IMR-90 (cell line): ENCODE measurements at regions not wholly inside any gene's neighbourhood (a gene's known extent, or its start where the extent isn't known, plus 50 kb on each side); places are given as distances from the start of the nearest gene placed in this dataset.

Experiments used
- ATAC-seq: fragments of 200-7000 bp; cut with Tn5 transposase; 2 replicates; pipeline ENCODE4 v1.9.1; 2020; ENCODE audit warnings: low read depth, mild to moderate bottlenecking, moderate library complexity
- BruUV-seq: library from RNA; stranded (reverse); fragments of 400-500 nt; replicated peaks from 2 replicates; lab custom pipeline; 2021; lab: Mats Ljungman, UMichigan
- CTCF ChIA-PET: fragments of 300-600 bp; formaldehyde crosslinking; extraction: SDS; loops from one replicate; lab custom pipeline; 2021; ENCODE audit warnings: antibody characterized with exemption; lab: Yijun Ruan, JAX
- POLR2A ChIA-PET: fragments of 300-600 bp; sonication (Branson Sonifier 250); formaldehyde crosslinking; loops from one replicate; lab custom pipeline; 2022; ENCODE audit warnings: antibody characterized with exemption; ENCODE audit not compliant: unreplicated experiment; lab: Charles Lee
- DNase-seq: peaks from one replicate; pipeline ENCODE4 v3.0.0; 2013
- H2AFZ ChIP-seq: replicated peaks from 2 replicates; pipeline ENCODE3; 2013; ENCODE audit warnings: low read length, mild to moderate bottlenecking; ENCODE audit not compliant: poor library complexity
- H2AK5ac ChIP-seq: 2 replicates; pipeline ENCODE4 v1.6.1; 2013; ENCODE audit warnings: low read depth, low read length, inconsistent platforms
- H2AK9ac ChIP-seq: replicated peaks from 2 replicates; pipeline ENCODE3; 2013; ENCODE audit warnings: mild to moderate bottlenecking, low read depth, low read length, moderate library complexity; ENCODE audit not compliant: poor library complexity
- H2BK120ac ChIP-seq: 2 replicates; pipeline ENCODE4 v1.6.1; 2013; ENCODE audit warnings: low read depth, low read length, inconsistent platforms
- H2BK15ac ChIP-seq: 3 replicates; pipeline ENCODE4 v1.6.1; 2013; ENCODE audit warnings: low read depth, low read length, inconsistent platforms
- H2BK20ac ChIP-seq: 2 replicates; pipeline ENCODE4 v1.6.1; 2013; ENCODE audit warnings: low read depth, mild to moderate bottlenecking, inconsistent platforms, low read length, moderate library complexity
- H2BK5ac ChIP-seq: 2 replicates; pipeline ENCODE4 v1.6.1; 2013; ENCODE audit warnings: mild to moderate bottlenecking, low read depth, low read length, inconsistent platforms; ENCODE audit not compliant: poor library complexity, severe bottlenecking
- H3K14ac ChIP-seq: replicated peaks from 2 replicates; pipeline ENCODE4 v1.6.1; 2013; ENCODE audit warnings: low read depth, low read length, inconsistent platforms
- H3K18ac ChIP-seq: 2 replicates; pipeline ENCODE4 v1.6.1; 2013; ENCODE audit warnings: low read depth, low read length, control low read depth
- H3K23ac ChIP-seq: 2 replicates; pipeline ENCODE4 v1.6.1; 2013; ENCODE audit warnings: low read depth, low read length, inconsistent platforms
- H3K27ac ChIP-seq: 2 replicates; pipeline ENCODE4 v1.5.1; 2013; ENCODE audit warnings: mild to moderate bottlenecking, control low read depth, low read length; ENCODE audit not compliant: insufficient read depth
- H3K27me3 ChIP-seq: 2 replicates; pipeline ENCODE4 v1.6.1; 2013; ENCODE audit warnings: low read length; ENCODE audit not compliant: control insufficient read depth, insufficient read depth
- H3K36me3 ChIP-seq: 2 replicates; pipeline ENCODE4 v1.6.1; 2013; ENCODE audit warnings: low read length, mixed read lengths; ENCODE audit not compliant: control insufficient read depth, insufficient read depth
- H3K4ac ChIP-seq: 2 replicates; pipeline ENCODE4 v1.6.1; 2013; ENCODE audit warnings: low read depth, low read length, inconsistent platforms
- H3K4me1 ChIP-seq: 2 replicates; pipeline ENCODE4 v1.6.1; 2013; ENCODE audit warnings: low read length, mixed read lengths; ENCODE audit not compliant: control insufficient read depth, insufficient read depth
- H3K4me2 ChIP-seq: 2 replicates; pipeline ENCODE4 v1.6.1; 2013; ENCODE audit warnings: low read depth, mild to moderate bottlenecking, control low read depth, low read length, moderate library complexity
- H3K4me3 ChIP-seq: 2 replicates; pipeline ENCODE4 v1.5.1; 2013; ENCODE audit warnings: low read depth, mild to moderate bottlenecking, control low read depth, low read length, moderate library complexity; ENCODE audit not compliant: insufficient read depth
- H3K56ac ChIP-seq: 2 replicates; pipeline ENCODE4 v1.6.1; 2013; ENCODE audit warnings: low read length, inconsistent platforms; ENCODE audit not compliant: insufficient read depth; ENCODE audit errors: extremely low read depth
- H3K79me1 ChIP-seq, 2 experiments: 2 replicates each; pipeline ENCODE4 v1.6.1; 2013; ENCODE audit warnings: low read length in 2 of 2, inconsistent platforms in 1 of 2, low read depth in 1 of 2
- H3K9ac ChIP-seq: 2 replicates; pipeline ENCODE4 v1.6.1; 2013; ENCODE audit warnings: low read depth, low read length, control low read depth
- H3K9me1 ChIP-seq: 2 replicates; pipeline ENCODE4 v1.6.1; 2013; ENCODE audit warnings: low read length, inconsistent platforms; ENCODE audit not compliant: insufficient read depth
- H3K9me3 ChIP-seq: 2 replicates; pipeline ENCODE4 v1.6.1; 2013; ENCODE audit warnings: low read length; ENCODE audit not compliant: control insufficient read depth, insufficient read depth
- H4K20me1 ChIP-seq: 2 replicates; pipeline ENCODE4 v1.6.1; 2013; ENCODE audit warnings: low read length, inconsistent platforms; ENCODE audit not compliant: insufficient read depth
- H4K5ac ChIP-seq: 2 replicates; pipeline ENCODE4 v1.6.1; 2013; ENCODE audit warnings: mild to moderate bottlenecking, low read depth, low read length, control low read depth
- H4K8ac ChIP-seq, 2 experiments: 2 replicates each; pipeline ENCODE4 v1.6.1; 2013; ENCODE audit warnings: low read depth in 2 of 2, low read length in 2 of 2, control low read depth in 1 of 2, inconsistent platforms in 1 of 2
- H4K91ac ChIP-seq: 2 replicates; pipeline ENCODE4 v1.6.1; 2013; ENCODE audit warnings: low read depth, low read length, inconsistent platforms; ENCODE audit not compliant: insufficient read depth
- BHLHE40 ChIP-seq: fragments of 150-350 bp; IDR thresholded peaks from 2 replicates; pipeline ENCODE4 v1.6.1; 2016; ENCODE audit warnings: mild to moderate bottlenecking, low read depth, low read length
- WGBS, 2 experiments: methylation state at CpG; one replicate each; pipeline versions ENCODE4 v1.1.5 to v1.1.7; 2013; ENCODE audit warnings: missing lambda C conversion rate in 2 of 2; ENCODE audit not compliant: insufficient read length in 1 of 2; ENCODE audit errors: extremely low coverage in 2 of 2; 5-methylcytosine and 5-hydroxymethylcytosine counted together
- dilution Hi-C: fragments of 300-500 bp; cut with HindIII; formaldehyde crosslinking; loops from one replicate; pipeline ENCODE4 v1.14.3; 2018; ENCODE audit warnings: low sequenced_read_pairs; ENCODE audit not compliant: unreplicated experiment
- in situ Hi-C: fragments of 300-500 bp; cut with MboI; formaldehyde crosslinking; loops from 3 replicates; pipeline ENCODE4 v1.14.3; 2019; ENCODE audit warnings: low sequenced_read_pairs, inconsistent platforms, mixed read lengths
- intact Hi-C: fragments of 100-400 bp; cut with micrococcal nuclease; formaldehyde crosslinking; loops from 2 replicates; pipeline ENCODE4 v1.10.0; 2022
- TF ChIP-seq, protein P1 (sequence below): conservative IDR thresholded peaks from 2 replicates; pipeline ENCODE4 v1.5.1; 2012; ENCODE audit warnings: mild to moderate bottlenecking, low read depth, low read length, improper control_type of control experiment

DNA sequence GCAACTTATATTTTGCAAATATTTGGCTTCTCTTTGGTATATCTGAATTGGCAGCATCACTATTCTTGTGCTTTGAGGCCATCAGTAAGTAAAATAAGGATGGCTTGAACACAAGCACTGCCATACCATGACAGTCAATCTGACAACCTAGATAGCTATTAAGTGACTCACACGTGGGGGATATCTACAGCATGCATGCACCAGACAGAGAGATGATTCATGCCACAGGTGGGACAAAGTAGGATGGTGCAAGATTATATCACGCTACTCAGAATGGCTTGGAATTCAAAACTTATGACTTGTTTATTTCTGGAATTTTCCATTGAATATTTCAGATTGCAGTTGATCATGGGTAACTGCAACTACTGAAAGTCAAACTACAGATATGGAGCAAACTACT is 675.6 kb upstream of the MDGA2 start:
- DNase-seq (peak; percentile 66), ATAC-seq (peak; percentile 53)
- Histone ChIP-seq H2BK20ac (no peak overlapping the region), H4K8ac (no peak overlapping the region), H3K4me1 (no peaks in the 10 kb centered on the region), H2BK120ac (no peak overlapping the region), H3K4ac (no peak overlapping the region), H2BK5ac (peak overlapping the region; percentile 63), H3K9ac (no peak overlapping the region), H3K9me1 (no peaks in the 10 kb centered on the region), H2AK5ac (no peak overlapping the region), H3K18ac (no peak overlapping the region; the same call in 1 of the 2 replicates), H4K20me1 (no peaks in the 10 kb centered on the region), H3K79me1 (no peaks in the 10 kb centered on the region), H3K14ac (no peak overlapping the region), H3K36me3 (no peaks in the 10 kb centered on the region), H3K23ac (no peak overlapping the region), H3K27ac (no peak overlapping the region), H2AFZ (no peak overlapping the region), H2BK15ac (no peak overlapping the region), H3K56ac (no peak overlapping the region), H3K27me3 (no peaks in the 10 kb centered on the region), H3K4me3 (no peak overlapping the region), H2AK9ac (no peak overlapping the region), H3K4me2 (no peak overlapping the region), H3K9me3 (0 out of 2 replicates have a peak, but pooled peaks cover 2% of the 10 kb centered on the region), H4K91ac (no peak overlapping the region), H4K5ac (no peak overlapping the region)
- intact Hi-C loops: no loop called here
- ChIA-PET CTCF (no interaction called here), POLR2A (no interaction called here)
- dilution Hi-C loops: no loop called here
- BruUV-seq: no TSS peak
- WGBS, 2 experiments: 0% methylated on average over 1 of the region's 2 CpGs; no CpG with 5 or more reads in 1 of the 2 experiments
- in situ Hi-C loops: no loop called here
- TF ChIP-seq BHLHE40: 0 out of 2 replicates have a peak, but pooled peaks have one; percentile 13
- TF ChIP-seq, protein P1, sequence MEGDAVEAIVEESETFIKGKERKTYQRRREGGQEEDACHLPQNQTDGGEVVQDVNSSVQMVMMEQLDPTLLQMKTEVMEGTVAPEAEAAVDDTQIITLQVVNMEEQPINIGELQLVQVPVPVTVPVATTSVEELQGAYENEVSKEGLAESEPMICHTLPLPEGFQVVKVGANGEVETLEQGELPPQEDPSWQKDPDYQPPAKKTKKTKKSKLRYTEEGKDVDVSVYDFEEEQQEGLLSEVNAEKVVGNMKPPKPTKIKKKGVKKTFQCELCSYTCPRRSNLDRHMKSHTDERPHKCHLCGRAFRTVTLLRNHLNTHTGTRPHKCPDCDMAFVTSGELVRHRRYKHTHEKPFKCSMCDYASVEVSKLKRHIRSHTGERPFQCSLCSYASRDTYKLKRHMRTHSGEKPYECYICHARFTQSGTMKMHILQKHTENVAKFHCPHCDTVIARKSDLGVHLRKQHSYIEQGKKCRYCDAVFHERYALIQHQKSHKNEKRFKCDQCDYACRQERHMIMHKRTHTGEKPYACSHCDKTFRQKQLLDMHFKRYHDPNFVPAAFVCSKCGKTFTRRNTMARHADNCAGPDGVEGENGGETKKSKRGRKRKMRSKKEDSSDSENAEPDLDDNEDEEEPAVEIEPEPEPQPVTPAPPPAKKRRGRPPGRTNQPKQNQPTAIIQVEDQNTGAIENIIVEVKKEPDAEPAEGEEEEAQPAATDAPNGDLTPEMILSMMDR: no peak
